ENCODE measurements at regions not wholly inside any gene's neighbourhood (a gene's known extent, or its start where the extent isn't known, plus 50 kb on each side); places are given as distances from the start of the nearest gene placed in this dataset.

DNA sequence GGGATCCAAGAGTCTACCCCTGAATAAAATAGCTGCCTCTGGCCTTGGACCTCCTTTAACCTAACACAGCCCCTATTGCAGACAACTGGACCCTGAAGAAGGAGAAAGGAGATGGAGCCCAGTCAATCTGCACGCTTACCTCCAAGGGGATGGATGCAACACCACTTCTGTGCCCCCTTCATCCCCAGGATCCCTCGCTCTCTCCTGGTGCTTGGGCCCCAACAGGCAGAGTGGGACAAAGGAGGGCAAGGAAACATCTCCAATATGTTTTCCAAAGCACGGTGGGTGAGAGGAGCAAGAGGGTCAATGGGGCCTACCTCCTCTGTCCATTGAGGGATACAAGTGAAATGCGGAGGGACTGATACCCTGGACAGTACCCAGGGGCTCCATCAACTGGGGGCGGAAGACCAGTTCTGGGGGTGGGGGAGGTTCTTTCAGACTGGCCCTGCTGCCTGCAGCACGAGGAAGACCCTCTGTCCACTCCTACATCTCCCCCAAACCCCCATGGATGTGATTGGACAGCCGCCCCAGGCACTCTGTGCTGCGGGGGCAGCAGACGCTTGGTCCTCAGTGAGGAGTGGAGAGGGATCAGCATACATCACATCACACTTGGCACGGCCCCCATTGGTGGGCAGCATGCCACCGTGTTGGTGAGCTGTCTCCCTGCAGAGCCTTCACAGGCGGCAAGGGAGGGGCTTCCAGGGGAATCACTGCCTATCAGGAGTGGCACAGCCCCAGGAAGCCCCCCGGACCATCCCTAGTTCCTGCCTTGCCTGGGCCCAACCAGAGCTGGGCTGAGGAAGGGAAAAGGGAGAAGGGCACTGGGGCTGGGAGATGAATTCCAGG, 70.6 kb downstream of the MRPL14 start:
- TF ChIP-seq, protein P1, sequence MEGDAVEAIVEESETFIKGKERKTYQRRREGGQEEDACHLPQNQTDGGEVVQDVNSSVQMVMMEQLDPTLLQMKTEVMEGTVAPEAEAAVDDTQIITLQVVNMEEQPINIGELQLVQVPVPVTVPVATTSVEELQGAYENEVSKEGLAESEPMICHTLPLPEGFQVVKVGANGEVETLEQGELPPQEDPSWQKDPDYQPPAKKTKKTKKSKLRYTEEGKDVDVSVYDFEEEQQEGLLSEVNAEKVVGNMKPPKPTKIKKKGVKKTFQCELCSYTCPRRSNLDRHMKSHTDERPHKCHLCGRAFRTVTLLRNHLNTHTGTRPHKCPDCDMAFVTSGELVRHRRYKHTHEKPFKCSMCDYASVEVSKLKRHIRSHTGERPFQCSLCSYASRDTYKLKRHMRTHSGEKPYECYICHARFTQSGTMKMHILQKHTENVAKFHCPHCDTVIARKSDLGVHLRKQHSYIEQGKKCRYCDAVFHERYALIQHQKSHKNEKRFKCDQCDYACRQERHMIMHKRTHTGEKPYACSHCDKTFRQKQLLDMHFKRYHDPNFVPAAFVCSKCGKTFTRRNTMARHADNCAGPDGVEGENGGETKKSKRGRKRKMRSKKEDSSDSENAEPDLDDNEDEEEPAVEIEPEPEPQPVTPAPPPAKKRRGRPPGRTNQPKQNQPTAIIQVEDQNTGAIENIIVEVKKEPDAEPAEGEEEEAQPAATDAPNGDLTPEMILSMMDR (IDR thresholded peaks at IDR 0.05), result no peak
- TF ChIP-seq POLR2AphosphoS5 (IDR thresholded peaks at IDR 0.05), result no peak

Measured in prostate gland (tissue), 2 donors.